Neural cell (in vitro differentiated cells): ENCODE measurements at regions not wholly inside any gene's neighbourhood (a gene's known extent, or its start where the extent isn't known, plus 50 kb on each side); places are given as distances from the start of the nearest gene placed in this dataset.

Experiments
- H2AFZ ChIP-seq: fragments of 200-600, 300-800 bp; sonication (generic), shearing (Covaris generic); 2 replicates; pipeline ENCODE4 v1.6.0; 2014; ENCODE audit warnings: low read depth, mild to moderate bottlenecking, antibody characterized with exemption, low read length, moderate library complexity
- H3F3A ChIP-seq: fragments of 200-600 bp; shearing (Covaris generic); 2 replicates; pipeline ENCODE4 v1.6.1; 2016; ENCODE audit warnings: mild to moderate bottlenecking, moderate library complexity, mixed read lengths, antibody characterized with exemption, low read length; ENCODE audit not compliant: insufficient read depth, poor library complexity, severe bottlenecking
- H3K27ac ChIP-seq: fragments of 200-600, 300-800 bp; sonication (generic), shearing (Covaris generic); 2 replicates; pipeline ENCODE4 v1.5.1; 2014; ENCODE audit warnings: mild to moderate bottlenecking, low read length, moderate library complexity
- H3K27me3 ChIP-seq: fragments of 300-800, 200-600 bp; sonication (generic), shearing (Covaris generic); 2 replicates; pipeline ENCODE4 v1.6.0; 2014; ENCODE audit warnings: mild to moderate bottlenecking, low read depth, low read length, moderate library complexity; ENCODE audit not compliant: insufficient read depth
- H3K36me3 ChIP-seq: fragments of 300-800, 200-600 bp; sonication (generic), shearing (Covaris generic); 2 replicates; pipeline ENCODE4 v1.5.1; 2014; ENCODE audit warnings: mild to moderate bottlenecking, antibody characterized with exemption, low read length, moderate library complexity; ENCODE audit not compliant: insufficient read depth
- H3K4me2 ChIP-seq: fragments of 300-800, 200-600 bp; sonication (generic), shearing (Covaris generic); 2 replicates; pipeline ENCODE4 v1.6.0; 2014; ENCODE audit warnings: mild to moderate bottlenecking, low read length
- H3K4me3 ChIP-seq: fragments of 300-800, 200-600 bp; sonication (generic), shearing (Covaris generic); 2 replicates; pipeline ENCODE4 v1.5.1; 2014; ENCODE audit warnings: mild to moderate bottlenecking, low read length, moderate library complexity
- H3K79me2 ChIP-seq: fragments of 200-600 bp; shearing (Covaris generic); replicated peaks from 2 replicates; pipeline ENCODE4 v1.6.0; 2014; ENCODE audit warnings: mild to moderate bottlenecking, low read length, moderate library complexity; ENCODE audit not compliant: insufficient read depth
- H3K9ac ChIP-seq: fragments of 300-800, 200-600 bp; sonication (generic), shearing (Covaris generic); 2 replicates; pipeline ENCODE4 v1.6.1; 2016; ENCODE audit warnings: mild to moderate bottlenecking, low read length, mixed read lengths
- H3K9me2 ChIP-seq: fragments of 200-600 bp; shearing (Covaris generic); 2 replicates; pipeline ENCODE4 v1.6.1; 2016; ENCODE audit warnings: mild to moderate bottlenecking, low read length, mixed read lengths; ENCODE audit not compliant: insufficient read depth
- H3K9me3 ChIP-seq: fragments of 200-600, 300-800 bp; sonication (generic), shearing (Covaris generic); 2 replicates; pipeline ENCODE4 v1.6.1; 2016; ENCODE audit warnings: mild to moderate bottlenecking, mixed run types, low read length, moderate library complexity, mixed read lengths
- H4K20me1 ChIP-seq: fragments of 200-600 bp; shearing (Covaris generic); 2 replicates; pipeline ENCODE4 v1.6.1; 2016; ENCODE audit warnings: mild to moderate bottlenecking, mixed run types; ENCODE audit not compliant: insufficient read depth
- CTCF ChIP-seq: fragments of 450-650 bp; IDR thresholded peaks from 2 replicates; pipeline ENCODE4 v1.5.1; 2014; ENCODE audit warnings: antibody characterized with exemption, mild to moderate bottlenecking, moderate library complexity; ENCODE audit not compliant: poor library complexity, severe bottlenecking
- EP300 ChIP-seq: fragments of 450-650 bp; conservative IDR thresholded peaks from 2 replicates; pipeline ENCODE4 v1.6.1; 2014; ENCODE audit warnings: antibody characterized with exemption, mild to moderate bottlenecking, moderate library complexity; ENCODE audit not compliant: poor library complexity, severe bottlenecking
- EZH2 ChIP-seq: fragments of 200-600, 300-800 bp; shearing (Covaris generic), sonication (generic); IDR thresholded peaks from 2 replicates; pipeline ENCODE4 v1.6.1; 2014; ENCODE audit warnings: antibody characterized with exemption, low read length, borderline replicate concordance, mild to moderate bottlenecking; ENCODE audit not compliant: insufficient read depth, poor library complexity, severe bottlenecking
- MXI1 ChIP-seq: fragments of 450-650 bp; conservative IDR thresholded peaks from 2 replicates; pipeline ENCODE4 v1.6.1; 2014; ENCODE audit warnings: antibody characterized with exemption, mild to moderate bottlenecking; ENCODE audit not compliant: poor library complexity, severe bottlenecking
- POLR2AphosphoS5 ChIP-seq: IDR thresholded peaks from 2 replicates; pipeline ENCODE4 v1.6.1; 2012
- RAD21 ChIP-seq: fragments of 450-650 bp; conservative IDR thresholded peaks from 2 replicates; pipeline ENCODE4 v1.6.1; 2014; ENCODE audit warnings: antibody characterized with exemption, mild to moderate bottlenecking, moderate library complexity
- SMC3 ChIP-seq: fragments of 450-650 bp; conservative IDR thresholded peaks from 2 replicates; pipeline ENCODE4 v1.6.1; 2014; ENCODE audit warnings: antibody characterized with exemption, mild to moderate bottlenecking, moderate library complexity; ENCODE audit not compliant: poor library complexity
- TAF1 ChIP-seq: IDR thresholded peaks from 2 replicates; pipeline ENCODE4 v1.6.1; 2012; ENCODE audit warnings: low read depth
- TF ChIP-seq, protein P1 (sequence below): IDR thresholded peaks from 2 replicates; pipeline ENCODE4 v1.6.1; 2012; ENCODE audit warnings: borderline replicate concordance

- Histone ChIP-seq H3K27me3 (no peaks in the 10 kb centered on the region), H3K4me2 (no peak overlapping the region), H3K27ac (no peak overlapping the region), H2AFZ (no peak overlapping the region), H3K36me3 (no peaks in the 10 kb centered on the region), H3F3A (no peaks in the 10 kb centered on the region), H3K79me2 (no peaks in the 10 kb centered on the region), H3K9me3 (no peaks in the 10 kb centered on the region), H3K4me3 (no peak overlapping the region), H3K9me2 (no peaks in the 10 kb centered on the region), H3K9ac (no peak overlapping the region), H4K20me1 (no peaks in the 10 kb centered on the region)
- TF ChIP-seq, protein P1, sequence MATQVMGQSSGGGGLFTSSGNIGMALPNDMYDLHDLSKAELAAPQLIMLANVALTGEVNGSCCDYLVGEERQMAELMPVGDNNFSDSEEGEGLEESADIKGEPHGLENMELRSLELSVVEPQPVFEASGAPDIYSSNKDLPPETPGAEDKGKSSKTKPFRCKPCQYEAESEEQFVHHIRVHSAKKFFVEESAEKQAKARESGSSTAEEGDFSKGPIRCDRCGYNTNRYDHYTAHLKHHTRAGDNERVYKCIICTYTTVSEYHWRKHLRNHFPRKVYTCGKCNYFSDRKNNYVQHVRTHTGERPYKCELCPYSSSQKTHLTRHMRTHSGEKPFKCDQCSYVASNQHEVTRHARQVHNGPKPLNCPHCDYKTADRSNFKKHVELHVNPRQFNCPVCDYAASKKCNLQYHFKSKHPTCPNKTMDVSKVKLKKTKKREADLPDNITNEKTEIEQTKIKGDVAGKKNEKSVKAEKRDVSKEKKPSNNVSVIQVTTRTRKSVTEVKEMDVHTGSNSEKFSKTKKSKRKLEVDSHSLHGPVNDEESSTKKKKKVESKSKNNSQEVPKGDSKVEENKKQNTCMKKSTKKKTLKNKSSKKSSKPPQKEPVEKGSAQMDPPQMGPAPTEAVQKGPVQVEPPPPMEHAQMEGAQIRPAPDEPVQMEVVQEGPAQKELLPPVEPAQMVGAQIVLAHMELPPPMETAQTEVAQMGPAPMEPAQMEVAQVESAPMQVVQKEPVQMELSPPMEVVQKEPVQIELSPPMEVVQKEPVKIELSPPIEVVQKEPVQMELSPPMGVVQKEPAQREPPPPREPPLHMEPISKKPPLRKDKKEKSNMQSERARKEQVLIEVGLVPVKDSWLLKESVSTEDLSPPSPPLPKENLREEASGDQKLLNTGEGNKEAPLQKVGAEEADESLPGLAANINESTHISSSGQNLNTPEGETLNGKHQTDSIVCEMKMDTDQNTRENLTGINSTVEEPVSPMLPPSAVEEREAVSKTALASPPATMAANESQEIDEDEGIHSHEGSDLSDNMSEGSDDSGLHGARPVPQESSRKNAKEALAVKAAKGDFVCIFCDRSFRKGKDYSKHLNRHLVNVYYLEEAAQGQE: no peak
- TF ChIP-seq MXI1: no peak
- no peak for TF ChIP-seq TAF1
- TF ChIP-seq POLR2AphosphoS5: no peak
- no peak for TF ChIP-seq RAD21
- TF ChIP-seq EZH2: no peak
- TF ChIP-seq SMC3: no peak
- no peak for TF ChIP-seq EP300
- no peak for TF ChIP-seq CTCF
These were observed 89.5 kb upstream of the TMEM170B start for GRCh38 chr6:11448038-11448437.

DNA sequence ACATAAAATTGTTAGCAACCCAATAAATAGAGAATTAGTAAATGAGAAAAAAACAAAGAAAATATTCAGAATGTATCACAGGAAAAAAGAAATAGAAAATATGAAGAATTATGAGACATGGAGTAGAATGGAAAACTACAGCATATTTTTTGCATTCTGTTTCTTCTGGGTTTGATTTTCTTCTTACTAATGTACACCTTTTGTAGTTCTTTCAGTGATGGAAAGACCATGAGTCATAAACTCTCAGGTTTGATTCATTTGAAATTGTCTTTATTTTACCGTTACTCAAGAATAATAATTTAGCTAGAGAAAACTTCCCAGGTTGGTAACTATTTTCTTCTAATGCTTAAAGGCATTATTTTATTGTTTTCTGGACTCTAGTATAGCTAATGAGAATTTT is 90.3 kb upstream of the TMEM170B start:
- TF ChIP-seq TAF1: no peak
- TF ChIP-seq SMC3: no peak
- TF ChIP-seq EZH2: no peak
- no peak for TF ChIP-seq EP300
- Histone ChIP-seq H3K27me3 (no peaks in the 10 kb centered on the region), H3K4me3 (no peak overlapping the region), H2AFZ (no peak overlapping the region), H3K27ac (no peak overlapping the region), H4K20me1 (no peaks in the 10 kb centered on the region), H3F3A (no peaks in the 10 kb centered on the region), H3K4me2 (no peak overlapping the region), H3K79me2 (no peaks in the 10 kb centered on the region), H3K9me2 (no peaks in the 10 kb centered on the region), H3K9ac (no peak overlapping the region), H3K36me3 (no peaks in the 10 kb centered on the region), H3K9me3 (no peaks in the 10 kb centered on the region)

GRCh38 chr6:11445146-11445545 is 92.4 kb upstream of the TMEM170B start:
- no peaks in the 10 kb centered on the region for H4K20me1 ChIP-seq
- H2AFZ ChIP-seq: no peak overlapping the region
- H3K4me2 ChIP-seq: no peak overlapping the region
- no peaks in the 10 kb centered on the region for H3K9me2 ChIP-seq
- no peaks in the 10 kb centered on the region for H3K36me3 ChIP-seq
- no peaks in the 10 kb centered on the region for H3K79me2 ChIP-seq
- H3K27me3 ChIP-seq: no peaks in the 10 kb centered on the region
- H3K9me3 ChIP-seq: no peaks in the 10 kb centered on the region
- H3K4me3 ChIP-seq: no peak overlapping the region
- no peaks in the 10 kb centered on the region for H3F3A ChIP-seq
- no peak overlapping the region for H3K9ac ChIP-seq
- no peak overlapping the region for H3K27ac ChIP-seq
- TF ChIP-seq MXI1: no peak
- no peak for TF ChIP-seq POLR2AphosphoS5
- no peak for TF ChIP-seq RAD21
- TF ChIP-seq TAF1: no peak
- TF ChIP-seq EZH2: no peak
- no peak for TF ChIP-seq CTCF
- no peak for TF ChIP-seq EP300
- TF ChIP-seq SMC3: no peak
- TF ChIP-seq, protein P1: no peak
